MCF 10A (cell line): ENCODE measurements at regions not wholly inside any gene's neighbourhood (a gene's known extent, or its start where the extent isn't known, plus 50 kb on each side); places are given as distances from the start of the nearest gene placed in this dataset.

Experiments used
- BruUV-seq: library from RNA; stranded (reverse); fragments of 400-500 nt; replicated peaks from 2 replicates; lab custom pipeline; 2021; lab: Mats Ljungman, UMichigan
- CTCF ChIA-PET: fragments of 300-600 bp; sonication (Branson Sonifier 250); formaldehyde crosslinking; extraction: SDS; loops from one replicate; lab custom pipeline; 2021; ENCODE audit warnings: antibody characterized with exemption, inconsistent platforms; lab: Yijun Ruan, JAX
- POLR2A ChIA-PET: fragments of 300-600, 350-650 bp; sonication (Branson Sonifier 250); formaldehyde crosslinking; extraction: SDS; loops from one replicate; lab custom pipeline; 2020; ENCODE audit warnings: antibody characterized with exemption, inconsistent platforms; lab: Yijun Ruan, JAX
- DNase-seq: peaks from one replicate; pipeline ENCODE4 v3.0.0-alpha.2; 2018; ENCODE audit not compliant: unreplicated experiment
- H3K27ac Mint-ChIP-seq: one replicate; pipeline ENCODE4 v1.8.0; 2022; ENCODE audit warnings: mild to moderate bottlenecking, low read depth, mixed read lengths; ENCODE audit not compliant: unreplicated experiment
- H3K27me3 Mint-ChIP-seq: one replicate; pipeline ENCODE4 v1.8.0; 2022; ENCODE audit warnings: mixed read lengths; ENCODE audit not compliant: insufficient read depth, unreplicated experiment
- H3K36me3 Mint-ChIP-seq: one replicate; pipeline ENCODE4 v1.8.0; 2022; ENCODE audit warnings: mild to moderate bottlenecking, moderate library complexity, mixed read lengths; ENCODE audit not compliant: insufficient read depth, unreplicated experiment
- H3K4me1 Mint-ChIP-seq: one replicate; pipeline ENCODE4 v1.8.0; 2022; ENCODE audit warnings: mixed read lengths; ENCODE audit not compliant: insufficient read depth, unreplicated experiment
- H3K4me3 Mint-ChIP-seq: one replicate; pipeline ENCODE4 v1.8.0; 2022; ENCODE audit warnings: mild to moderate bottlenecking, moderate library complexity, mixed read lengths; ENCODE audit not compliant: unreplicated experiment
- H3K9me3 Mint-ChIP-seq: one replicate; pipeline ENCODE4 v1.8.0; 2022; ENCODE audit warnings: mixed read lengths; ENCODE audit not compliant: unreplicated experiment
- CTCF ChIP-seq: fragments of 200-600 bp; IDR thresholded peaks from one replicate; pipeline ENCODE4 v1.8.0; 2022; ENCODE audit warnings: antibody characterized with exemption, mild to moderate bottlenecking; ENCODE audit not compliant: unreplicated experiment
- intact Hi-C: fragments of 100-400 bp; cut with micrococcal nuclease; formaldehyde crosslinking; loops from 2 replicates; pipeline ENCODE4 v1.14.1; 2022

GRCh38 chr12:43621262-43621661 lies 69.3 kb upstream of the ADAMTS20 start:
- Mint-ChIP-seq H3K9me3 (no peaks in the 10 kb centered on the region), H3K36me3 (no peaks in the 10 kb centered on the region), H3K27me3 (peaks cover 13% of the 10 kb centered on the region), H3K4me3 (no peak overlapping the region), H3K4me1 (no peaks in the 10 kb centered on the region), H3K27ac (no peak overlapping the region)
- CTCF ChIA-PET = interaction anchor here (0.9 kb wide), 1 partner anchor 39 kb away, joined by 3 read pairs; no protein-coding TSS in a partner anchor
- DNase-seq = no peak
- intact Hi-C loops = no loop called here
- BruUV-seq = no TSS peak
- no peak for TF ChIP-seq CTCF
- POLR2A ChIA-PET = no interaction called here

- intact Hi-C loops = no loop called here
- Mint-ChIP-seq H3K9me3 (no peaks in the 10 kb centered on the region), H3K27ac (no peak overlapping the region), H3K4me3 (no peak overlapping the region), H3K4me1 (no peaks in the 10 kb centered on the region), H3K36me3 (no peaks in the 10 kb centered on the region), H3K27me3 (peaks cover 36% of the 10 kb centered on the region)
- no TSS peak for BruUV-seq
- CTCF ChIA-PET = interaction anchor here (0.6 to 0.7 kb wide), 2 partner anchors 11 to 28 kb away, joined by 3 to 5 read pairs; no protein-coding TSS in a partner anchor
- POLR2A ChIA-PET = no interaction called here
- no peak for TF ChIP-seq CTCF
- DNase-seq = no peak
These were observed 50.7 kb upstream of the ADAMTS20 start for GRCh38 chr12:43602738-43603137.
